H1 (cell line): ENCODE measurements at regions not wholly inside any gene's neighbourhood (a gene's known extent, or its start where the extent isn't known, plus 50 kb on each side); places are given as distances from the start of the nearest gene placed in this dataset.

Source experiments
- CBX8 ChIP-seq: fragments of 300-800, 300-1000 bp; sonication (generic); IDR thresholded peaks from 2 replicates; pipeline ENCODE4 v1.7.1; 2016; ENCODE audit warnings: low read depth, low read length, borderline replicate concordance
- EZH2 ChIP-seq: fragments of 200-600 bp; sonication (generic); IDR thresholded peaks from 2 replicates; pipeline ENCODE4 v1.7.1; 2012; ENCODE audit warnings: low read depth, mild to moderate bottlenecking, moderate library complexity, low read length, inconsistent platforms; ENCODE audit not compliant: severe bottlenecking
- GTF2F1 ChIP-seq: IDR thresholded peaks from 2 replicates; pipeline ENCODE4 v1.6.1; 2012; ENCODE audit warnings: low read depth, low read length, improper control_type of control experiment, borderline replicate concordance
- POLR2AphosphoS5 ChIP-seq: IDR thresholded peaks from 2 replicates; pipeline ENCODE4 v1.6.1; 2011; ENCODE audit warnings: low read depth, low read length
- RXRA ChIP-seq: IDR thresholded peaks from 2 replicates; pipeline ENCODE4 v1.6.1; 2011; ENCODE audit warnings: low read depth, mild to moderate bottlenecking, low read length, moderate library complexity; ENCODE audit not compliant: insufficient read depth
- TF ChIP-seq, protein P1 (sequence below), 3 experiments: IDR thresholded peaks; 1 replicate in 2 of 3; 2 replicates in 1 of 3; pipeline versions ENCODE4 v1.5.1 to v1.6.1; 2011; ENCODE audit warnings: low read length in 3 of 3, mild to moderate bottlenecking in 3 of 3, inconsistent platforms in 2 of 3, low read depth in 1 of 3, moderate library complexity in 1 of 3; ENCODE audit not compliant: insufficient read depth in 1 of 3; ENCODE audit errors: control extremely low read depth in 1 of 3

DNA sequence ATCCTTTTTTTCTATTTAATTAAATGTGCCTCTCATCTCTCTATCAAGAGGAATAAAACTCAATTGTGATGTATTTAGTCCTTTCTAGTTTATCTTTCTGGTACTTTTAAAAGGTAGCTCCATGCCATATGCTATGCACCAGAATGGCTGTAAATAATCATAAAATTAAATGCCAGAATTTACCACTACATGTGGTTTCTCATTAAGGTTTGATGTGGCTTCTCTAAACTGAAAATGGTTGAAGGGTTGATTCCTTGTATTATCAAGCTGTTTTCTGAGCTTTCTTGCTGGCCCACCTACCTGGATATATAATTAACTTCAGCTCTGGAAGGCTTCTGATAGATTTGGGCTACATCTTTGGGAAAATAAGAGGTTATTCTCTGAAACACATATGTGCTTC, 171.9 kb upstream of the RHOBTB1 start:
- TF ChIP-seq EZH2 (no peak), GTF2F1 (no peak), POLR2AphosphoS5 (no peak), RXRA (no peak), CBX8 (no peak)
- TF ChIP-seq, protein P1, sequence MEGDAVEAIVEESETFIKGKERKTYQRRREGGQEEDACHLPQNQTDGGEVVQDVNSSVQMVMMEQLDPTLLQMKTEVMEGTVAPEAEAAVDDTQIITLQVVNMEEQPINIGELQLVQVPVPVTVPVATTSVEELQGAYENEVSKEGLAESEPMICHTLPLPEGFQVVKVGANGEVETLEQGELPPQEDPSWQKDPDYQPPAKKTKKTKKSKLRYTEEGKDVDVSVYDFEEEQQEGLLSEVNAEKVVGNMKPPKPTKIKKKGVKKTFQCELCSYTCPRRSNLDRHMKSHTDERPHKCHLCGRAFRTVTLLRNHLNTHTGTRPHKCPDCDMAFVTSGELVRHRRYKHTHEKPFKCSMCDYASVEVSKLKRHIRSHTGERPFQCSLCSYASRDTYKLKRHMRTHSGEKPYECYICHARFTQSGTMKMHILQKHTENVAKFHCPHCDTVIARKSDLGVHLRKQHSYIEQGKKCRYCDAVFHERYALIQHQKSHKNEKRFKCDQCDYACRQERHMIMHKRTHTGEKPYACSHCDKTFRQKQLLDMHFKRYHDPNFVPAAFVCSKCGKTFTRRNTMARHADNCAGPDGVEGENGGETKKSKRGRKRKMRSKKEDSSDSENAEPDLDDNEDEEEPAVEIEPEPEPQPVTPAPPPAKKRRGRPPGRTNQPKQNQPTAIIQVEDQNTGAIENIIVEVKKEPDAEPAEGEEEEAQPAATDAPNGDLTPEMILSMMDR (IDR thresholded peaks at IDR 0.05; ENCODE audit: control extremely low read depth in 1 of 3, insufficient read depth in 1 of 3, low read depth in 1 of 3, low read length in 3 of 3): no peak
